DMS114 treated with DMSO at 0.1 percent for 48 hours (cell line): ENCODE measurements at regions not wholly inside any gene's neighbourhood (a gene's known extent, or its start where the extent isn't known, plus 50 kb on each side); places are given as distances from the start of the nearest gene placed in this dataset.

Source experiments
- DNase-seq: peaks from one replicate; lab custom pipeline; 2025; ENCODE audit not compliant: unreplicated experiment; lab: John Stamatoyannopoulos, UW

DNA sequence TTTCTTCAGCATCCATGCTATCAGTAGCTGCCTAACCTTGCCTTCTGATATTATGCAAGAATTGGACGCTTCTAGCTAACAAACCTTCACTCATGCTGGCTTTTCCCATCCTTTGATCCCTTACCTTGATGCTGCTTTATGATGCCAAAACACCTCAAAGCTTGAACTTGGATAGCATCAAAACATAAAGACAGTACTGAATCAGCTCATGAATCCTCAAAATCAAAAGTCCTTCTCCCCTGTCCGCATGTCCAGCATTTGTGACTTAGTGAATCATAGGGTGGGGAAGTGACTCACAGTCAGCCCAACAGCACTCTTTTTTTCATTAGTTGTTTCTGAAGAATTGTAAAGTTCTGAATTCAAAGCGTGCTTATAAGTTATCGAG lies 89.5 kb upstream of the PIK3CG start:
- DNase-seq, result no peak

DNA sequence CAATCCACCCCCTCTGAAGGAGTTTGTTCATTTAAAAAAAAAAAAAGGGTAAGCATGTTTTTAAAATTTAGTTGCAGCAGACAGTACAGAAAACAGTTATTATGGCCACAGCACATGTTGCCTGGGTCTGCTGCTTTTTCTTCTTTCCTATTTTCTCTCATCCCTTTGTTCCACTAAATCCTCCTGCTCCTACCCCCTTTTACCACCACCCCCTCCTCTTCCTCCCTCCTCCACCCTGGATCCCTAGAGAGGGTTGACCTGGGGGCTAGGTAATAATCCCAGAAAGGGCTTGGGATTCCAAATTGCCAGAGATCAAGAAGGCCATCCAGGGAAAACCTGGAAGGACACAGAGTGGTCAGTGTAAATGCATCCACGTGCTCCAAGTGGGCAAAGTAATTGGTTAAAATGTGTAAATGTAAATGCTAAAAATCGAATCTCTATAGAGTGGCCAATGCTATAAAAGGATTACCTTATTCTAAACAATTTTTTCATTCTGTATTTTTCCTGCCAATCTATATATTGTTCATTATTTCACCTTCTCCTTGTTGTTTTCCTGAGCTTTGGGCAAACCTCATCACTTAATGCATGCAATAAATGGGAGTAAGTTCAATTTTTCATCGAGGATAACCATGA lies 89.0 kb upstream of the PIK3CG start:
- no peak for DNase-seq

DNA sequence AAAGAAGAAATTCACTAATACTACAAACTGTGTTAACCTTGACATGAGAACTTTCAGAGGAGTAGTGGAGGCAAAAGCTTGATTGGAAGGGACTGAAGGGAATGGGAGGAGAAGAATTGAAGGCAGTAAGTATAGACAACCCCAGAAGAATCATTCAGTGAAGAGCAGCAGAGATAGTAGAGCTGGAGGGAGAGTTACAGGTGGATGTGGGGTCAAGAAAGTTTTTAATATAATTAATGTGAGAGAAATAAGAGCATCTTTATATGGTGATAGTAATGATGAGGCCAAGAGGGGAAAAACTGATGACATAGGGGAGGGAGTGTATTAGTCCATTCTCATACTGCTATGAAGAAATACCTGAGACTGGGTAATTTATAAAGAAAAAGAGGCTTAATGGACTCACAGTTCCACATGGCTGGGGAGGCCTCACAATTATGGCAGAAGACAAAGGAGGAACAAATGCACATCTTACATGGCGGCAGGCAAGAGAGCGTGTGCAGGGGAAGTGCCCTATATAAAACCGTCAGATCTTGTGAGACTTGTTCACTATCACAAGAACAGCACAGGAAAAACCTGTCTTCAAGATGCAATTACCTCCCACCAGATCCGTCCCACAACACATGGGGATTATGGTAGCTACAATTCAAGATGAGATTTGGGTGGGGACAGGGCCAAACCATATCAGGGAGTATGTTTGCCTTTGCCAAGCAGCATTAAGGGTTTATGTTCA lies 88.3 kb upstream of the PIK3CG start:
- no peak for DNase-seq

DNA sequence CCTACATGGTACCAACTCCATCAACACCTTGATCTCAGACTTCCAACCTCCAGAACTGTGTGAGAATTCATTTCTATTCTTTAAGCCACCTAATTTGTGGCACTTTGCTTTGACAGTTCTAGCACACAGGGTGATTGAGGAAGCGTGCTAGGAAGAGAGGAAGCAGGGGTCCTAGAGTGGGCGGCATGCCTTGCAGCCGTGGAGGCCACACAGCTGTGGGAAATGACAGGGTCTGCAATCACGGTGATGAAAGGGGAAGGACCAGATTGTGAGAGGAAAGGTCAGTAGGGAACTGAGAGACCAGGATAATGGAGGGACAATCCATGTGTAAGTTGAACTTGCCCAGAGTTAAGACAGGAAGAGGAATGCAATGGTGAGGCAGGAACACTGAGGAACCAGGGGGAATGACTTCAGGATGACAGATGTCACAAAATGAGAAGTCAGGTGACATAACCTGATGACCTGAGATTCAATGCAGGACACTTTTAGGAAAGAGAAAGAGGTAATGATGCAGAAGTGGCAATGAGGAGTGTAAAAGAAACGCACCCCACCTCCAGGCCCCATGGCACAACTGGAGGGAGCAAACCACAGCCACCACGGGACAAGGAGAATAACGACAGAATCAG lies 87.3 kb upstream of the PIK3CG start:
- no peak for DNase-seq

DNA sequence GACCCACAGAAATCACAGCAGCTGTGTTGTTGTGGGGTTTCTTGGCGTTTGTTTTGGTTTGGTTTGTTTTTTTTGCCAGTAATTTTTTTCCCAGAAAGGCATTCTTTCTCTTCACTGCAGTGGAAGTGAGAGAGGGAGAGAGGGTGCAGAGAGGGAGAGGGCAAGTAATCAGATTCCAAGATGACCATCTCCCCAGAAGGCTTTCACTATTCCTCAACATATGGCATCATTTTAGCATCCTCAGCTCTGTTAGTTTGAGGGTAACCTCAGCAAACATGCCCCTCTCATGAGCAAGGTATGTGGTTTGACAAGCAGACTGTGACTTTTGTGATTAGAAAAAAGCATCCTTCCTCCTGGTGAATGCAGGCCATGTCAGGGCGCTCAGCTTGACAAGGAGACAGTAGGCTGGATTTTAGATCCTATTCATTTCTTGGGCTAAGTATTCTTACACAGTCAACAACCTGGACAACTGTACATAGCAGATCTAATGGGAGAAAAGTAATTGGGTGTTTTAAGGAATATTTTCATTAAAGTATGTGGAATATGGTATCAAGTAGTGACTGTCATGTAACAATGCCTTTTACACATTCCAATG lies 86.3 kb upstream of the PIK3CG start:
- no peak for DNase-seq

DNA sequence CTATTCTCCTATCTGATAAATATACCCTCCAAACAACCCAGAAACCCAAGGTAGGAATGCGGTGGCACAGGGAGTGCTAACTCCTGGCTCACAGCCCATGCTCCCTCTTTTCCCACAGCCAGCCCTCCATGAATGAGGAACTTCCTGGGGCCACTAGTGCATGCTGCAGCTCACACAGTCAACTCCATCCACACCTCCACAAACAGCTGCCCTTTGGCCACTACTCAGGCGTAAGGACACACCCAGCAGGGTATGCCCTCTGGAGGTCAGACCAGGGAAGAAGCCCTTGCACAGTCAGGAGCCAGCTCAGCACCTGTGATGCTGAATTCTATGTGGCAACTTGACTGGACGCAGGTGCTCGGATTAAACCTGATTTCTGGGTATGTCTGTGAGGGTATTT lies 85.2 kb upstream of the PIK3CG start:
- DNase-seq, result no peak

DNA sequence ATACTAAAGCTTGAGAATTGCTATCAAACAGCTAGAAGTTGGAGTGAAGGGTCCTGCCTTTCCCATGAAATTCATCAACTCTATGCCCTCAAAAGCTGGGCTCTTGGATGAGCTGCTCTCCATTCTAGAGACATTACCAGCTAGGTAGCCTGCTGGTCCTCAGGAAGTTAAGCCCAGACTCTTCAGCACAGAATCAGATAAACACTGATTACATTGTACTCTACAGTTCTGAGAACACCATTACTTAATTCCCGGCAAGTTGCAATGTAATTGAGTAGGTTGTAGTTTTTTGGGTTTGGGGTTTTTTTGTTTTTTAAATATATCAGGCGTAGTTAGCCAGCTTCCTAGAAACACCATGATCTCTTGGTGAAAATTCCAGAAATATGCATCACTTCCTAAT lies 84.1 kb upstream of the PIK3CG start:
- no peak for DNase-seq

DNA sequence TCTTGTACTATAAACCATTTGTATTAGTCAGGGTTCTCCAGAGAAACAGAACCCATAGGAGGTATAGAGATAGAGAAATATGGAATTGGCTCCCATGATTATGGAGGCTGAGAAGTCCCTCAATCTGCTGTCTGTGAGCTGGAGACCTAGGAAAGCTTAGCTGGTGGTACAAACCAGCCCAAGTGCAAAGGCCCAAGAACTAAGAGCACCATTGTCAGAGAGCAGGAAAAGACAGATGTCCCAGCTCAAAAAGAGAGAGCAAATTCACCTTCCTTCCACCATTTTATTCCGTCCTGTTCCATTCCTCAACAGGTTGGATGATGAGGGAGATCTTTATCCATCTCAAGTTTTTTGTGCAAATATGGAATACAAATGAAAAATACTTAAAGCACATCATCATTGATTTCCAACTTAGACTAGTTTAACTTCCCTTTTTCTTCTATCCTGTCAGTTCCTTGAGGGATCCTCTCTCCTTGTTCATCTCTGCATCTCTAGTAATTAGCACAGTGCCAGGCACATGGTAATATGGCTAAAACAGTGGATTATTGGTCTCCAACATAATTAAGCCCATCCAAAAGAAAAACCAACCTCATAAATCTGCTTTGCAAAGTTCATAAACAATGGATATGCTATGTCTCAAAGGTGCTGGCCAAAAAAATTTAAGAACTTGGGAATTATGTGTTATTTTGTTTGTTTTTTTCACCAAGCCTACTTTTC lies 83.1 kb upstream of the PIK3CG start:
- DNase-seq, result no peak

DNA sequence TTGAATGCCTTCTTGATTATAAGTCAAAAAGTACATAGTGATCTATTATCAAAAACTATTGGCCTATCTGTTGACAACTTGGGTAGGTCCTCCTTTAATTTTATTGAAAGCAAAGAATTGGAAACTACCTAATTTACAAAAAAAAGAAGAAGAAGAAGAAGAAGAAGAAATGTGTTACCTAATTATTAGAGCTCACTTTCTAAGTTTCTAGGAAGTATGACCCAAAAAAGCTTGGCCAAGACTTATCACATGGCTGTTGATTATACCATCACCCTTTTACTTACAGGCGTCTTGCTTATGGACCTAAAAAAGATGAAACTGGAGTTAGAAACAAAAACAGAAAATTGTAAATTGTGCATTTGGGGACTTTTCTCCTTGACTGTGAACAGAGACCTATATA lies 81.8 kb upstream of the PIK3CG start:
- DNase-seq, result no peak

DNA sequence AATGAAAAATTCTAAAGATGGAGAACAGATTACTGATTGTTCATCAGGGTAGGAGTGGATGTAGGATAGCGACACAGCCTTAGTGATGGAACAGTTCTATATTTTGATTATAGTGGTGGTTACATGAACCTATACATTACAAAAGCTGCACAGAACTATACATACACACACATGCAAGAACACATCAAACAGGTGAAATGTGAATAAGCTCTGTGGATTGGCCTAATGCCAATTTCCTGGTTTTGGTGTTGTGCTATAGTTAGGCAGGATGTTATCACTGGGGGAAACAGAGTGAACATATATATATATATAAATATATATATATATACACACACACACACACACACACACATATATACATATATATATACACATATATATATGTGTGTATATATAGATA lies 76.4 kb upstream of the PIK3CG start:
- DNase-seq, result no peak

DNA sequence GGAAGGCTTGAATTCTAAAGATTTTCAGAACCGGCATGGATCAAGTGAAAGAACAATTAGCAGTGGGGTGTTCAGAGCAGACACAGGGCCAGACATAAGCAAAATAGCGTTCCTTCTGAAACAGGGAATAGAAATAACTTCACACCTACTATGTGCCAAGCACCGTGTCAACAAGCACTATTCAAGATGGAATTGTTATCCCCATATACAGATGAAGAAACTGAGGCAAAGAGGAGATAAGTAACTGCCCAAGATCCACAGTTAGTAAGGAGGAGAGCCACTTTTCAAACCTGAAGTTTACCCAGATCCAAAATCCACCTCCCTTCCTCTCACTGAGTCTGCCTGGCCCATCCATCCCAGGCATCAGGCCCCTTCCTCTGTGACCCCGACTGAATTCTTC lies 73.6 kb upstream of the PIK3CG start:
- no peak for DNase-seq

DNA sequence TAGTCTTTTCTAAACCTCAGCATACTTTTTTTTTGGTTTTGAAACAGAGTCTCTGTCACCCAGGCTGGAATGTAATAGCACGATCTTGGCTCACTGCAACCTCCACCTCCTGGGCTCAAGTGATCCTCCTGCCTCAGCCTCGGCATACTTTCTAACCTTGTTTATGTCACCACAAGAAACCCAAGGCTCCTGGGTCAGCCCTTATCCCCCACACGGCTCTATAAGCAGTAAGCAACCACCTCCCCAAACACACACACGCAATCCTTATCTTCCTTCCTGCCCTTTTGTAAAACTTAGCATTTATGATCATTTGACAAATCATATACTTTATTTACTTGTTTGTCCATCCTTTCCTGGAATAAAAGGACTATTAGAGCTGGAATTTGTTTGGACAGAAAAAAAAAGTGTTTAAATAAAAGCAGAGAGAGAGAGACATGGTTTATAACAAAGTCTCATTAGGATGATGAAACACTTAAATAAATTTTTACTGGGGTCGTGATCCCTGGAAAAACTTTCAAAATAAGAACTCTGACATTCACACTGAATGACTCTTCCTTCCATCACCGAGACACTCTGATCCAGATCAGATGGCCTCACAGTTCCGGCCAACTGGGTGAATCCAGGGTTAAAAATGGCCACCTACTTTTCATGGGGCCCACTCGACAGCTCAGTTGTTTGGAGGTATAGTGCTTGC lies 72.7 kb upstream of the PIK3CG start:
- no peak for DNase-seq

DNA sequence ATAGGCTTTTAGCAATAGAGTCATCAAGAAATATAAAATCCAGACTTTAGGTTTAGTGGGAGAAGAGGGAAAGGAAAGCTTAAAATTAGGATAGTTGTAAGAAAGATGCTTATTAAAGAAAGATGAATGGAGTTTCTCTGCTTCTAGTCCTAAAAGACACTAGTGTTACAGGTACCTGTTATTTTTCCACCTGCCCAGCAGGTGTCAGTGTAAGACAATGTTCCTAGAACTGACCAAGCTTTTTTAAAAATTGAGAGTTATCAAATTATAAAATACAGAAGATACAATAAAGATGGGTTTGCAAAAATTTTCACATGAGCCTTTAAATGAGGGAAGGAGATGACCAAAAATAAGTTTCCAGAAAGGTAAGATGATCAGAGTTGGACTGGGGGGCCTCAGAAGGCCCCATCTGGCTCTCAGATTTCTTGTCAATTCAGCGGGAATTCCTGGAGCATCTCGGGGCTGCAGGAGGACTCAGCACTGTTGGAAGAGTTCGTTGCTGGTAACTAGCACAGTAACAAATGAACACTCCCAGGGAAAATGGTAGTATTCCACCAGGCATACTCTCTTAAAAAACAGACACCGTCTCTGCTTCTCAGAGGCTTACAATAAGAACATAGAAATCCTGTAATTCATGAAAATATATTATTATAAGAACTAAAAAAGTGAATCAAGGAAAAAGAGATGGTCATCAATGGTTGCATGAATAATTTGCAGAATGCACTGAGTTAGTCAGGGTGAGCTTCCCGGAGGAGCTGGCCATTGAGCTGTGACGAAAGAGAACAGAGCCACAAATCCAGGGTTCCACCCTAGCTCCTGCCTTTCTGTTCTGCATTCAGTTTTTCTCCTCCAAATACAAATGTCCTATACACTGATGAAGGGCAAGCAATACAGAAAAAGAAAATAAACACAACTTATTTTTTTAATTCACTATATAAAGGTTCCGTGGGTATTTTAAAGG lies 71.8 kb upstream of the PIK3CG start:
- no peak for DNase-seq

DNA sequence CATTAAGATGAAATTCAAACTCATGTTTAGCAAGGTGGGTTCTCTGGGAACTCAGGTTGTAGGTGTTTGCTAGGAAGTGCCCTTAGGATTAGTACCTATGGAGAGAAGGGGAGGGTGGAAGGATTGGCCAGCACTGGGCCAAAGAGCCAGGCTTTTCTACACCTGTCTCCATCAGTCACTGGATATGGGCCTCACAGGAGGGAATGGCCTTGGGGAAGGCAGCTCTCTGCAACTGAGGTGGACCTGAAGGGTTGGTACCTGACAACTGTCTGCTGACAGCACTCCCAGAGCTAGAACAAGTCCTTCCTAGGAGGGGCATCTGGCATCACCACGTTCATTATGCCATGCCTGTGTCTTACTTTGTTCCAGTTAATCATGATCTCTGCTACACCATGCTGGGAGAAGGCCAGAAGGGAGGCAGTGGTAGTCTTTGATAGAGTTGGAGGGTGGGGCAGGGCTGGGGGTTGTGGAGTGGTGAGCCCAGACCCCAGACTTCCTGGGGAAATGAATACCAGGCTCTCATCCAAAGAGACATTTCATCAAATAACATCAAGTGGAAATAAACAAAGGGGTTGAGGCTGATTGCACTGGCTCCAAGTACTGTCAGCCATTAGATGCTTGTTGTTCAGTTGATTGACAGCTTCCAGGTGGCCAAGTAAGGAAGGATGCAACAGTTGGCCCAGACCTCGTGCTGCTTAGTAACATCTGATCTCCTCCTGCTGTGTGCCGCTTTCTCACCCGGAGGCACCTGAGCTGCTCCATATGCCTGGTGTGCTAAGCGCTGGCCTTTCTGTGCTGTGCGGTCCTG lies 70.6 kb upstream of the PIK3CG start:
- no peak for DNase-seq

DNA sequence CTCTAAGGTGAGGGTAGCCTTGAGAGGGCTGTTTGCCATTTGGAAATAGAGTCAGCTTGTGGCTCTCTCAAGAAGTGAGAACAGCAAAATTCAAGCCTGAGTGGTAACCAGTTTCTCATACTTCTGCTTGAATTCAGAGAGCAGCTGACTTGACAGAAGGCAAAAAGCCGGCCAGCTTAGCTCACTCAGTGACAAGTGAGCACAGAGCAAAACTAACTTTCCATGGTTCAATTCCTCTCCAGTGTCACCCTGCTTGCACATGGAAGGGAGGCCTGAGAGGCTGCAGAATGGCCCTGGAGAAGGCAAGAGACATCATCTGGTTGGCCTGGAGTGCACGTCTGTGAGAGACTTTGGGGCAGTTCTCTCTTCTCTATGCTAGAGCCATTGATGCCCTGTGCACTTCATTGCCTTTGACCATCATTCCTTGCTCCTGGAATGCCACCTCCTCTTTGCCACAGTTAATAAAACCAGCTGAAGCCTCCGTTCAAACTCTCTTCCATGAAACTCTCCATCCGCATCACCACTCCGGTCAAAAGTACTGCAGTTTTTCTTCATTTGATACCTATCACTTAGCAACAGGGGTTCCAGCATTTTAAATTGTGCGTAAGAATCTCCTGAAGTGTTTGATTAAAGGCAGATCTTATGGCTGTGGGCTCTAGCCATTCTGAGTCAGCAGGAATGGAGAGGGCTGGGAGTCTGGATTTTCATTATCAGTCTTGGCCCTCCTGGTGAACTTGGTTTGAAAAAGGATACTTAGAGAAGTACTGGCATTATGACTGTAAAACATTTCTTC lies 69.8 kb upstream of the PIK3CG start:
- DNase-seq, result no peak

DNA sequence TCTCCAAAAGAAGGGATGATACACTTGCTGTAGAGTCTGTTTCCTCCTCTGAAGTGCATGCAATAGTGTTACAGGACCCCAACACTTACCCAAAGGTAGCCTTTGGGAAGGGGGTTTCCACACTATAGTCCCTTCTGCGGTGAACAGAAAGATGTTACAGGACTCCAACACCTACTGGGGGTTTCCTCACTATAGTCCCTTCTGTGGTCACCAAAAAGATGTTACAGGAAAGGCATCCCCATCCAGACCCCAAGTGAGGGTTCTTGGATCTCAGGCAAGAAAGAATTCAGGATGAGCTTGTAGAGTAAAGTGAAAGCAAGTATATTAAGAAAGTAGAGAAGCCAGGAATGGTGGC lies 69.2 kb upstream of the PIK3CG start:
- no peak for DNase-seq

DNA sequence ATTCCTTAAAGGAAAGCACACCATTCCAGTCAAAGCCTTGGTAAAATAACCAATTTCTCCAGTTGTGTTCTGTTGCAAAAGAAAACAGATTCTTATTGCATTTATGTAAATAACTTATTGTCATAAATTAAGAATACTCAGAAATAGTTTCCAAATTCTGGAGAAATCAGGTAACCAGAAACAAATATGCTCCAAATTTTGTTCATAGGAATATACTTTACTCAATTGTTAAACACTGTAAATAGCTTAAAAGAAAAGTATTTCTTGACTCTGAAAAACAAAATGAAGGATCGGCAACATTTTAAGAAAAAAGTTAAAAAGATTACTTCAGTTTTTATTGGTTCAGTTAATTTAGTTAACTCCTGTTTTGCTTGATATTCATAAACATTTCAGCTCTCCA lies 67.1 kb upstream of the PIK3CG start:
- no peak for DNase-seq

DNA sequence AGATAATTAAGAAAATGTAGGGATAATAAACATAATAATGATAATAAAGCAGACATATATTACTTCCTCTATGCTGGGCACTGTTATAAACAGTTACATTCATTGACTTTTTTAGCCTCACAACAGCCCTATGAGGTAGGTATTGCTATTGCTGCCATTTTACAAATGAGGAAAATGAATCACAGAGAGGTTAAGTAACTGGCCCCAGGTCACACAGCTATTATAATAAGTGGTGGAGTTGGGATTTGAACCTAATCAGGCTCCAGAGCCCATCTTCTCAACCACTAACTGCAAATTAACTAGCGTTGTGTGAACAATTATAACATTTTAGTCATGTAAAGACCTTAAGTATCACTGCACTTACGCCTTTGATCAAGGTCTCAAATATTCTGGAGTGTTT lies 62.5 kb upstream of the PIK3CG start:
- no peak for DNase-seq
